ENCODE measurements at regions not wholly inside any gene's neighbourhood (a gene's known extent, or its start where the extent isn't known, plus 50 kb on each side); places are given as distances from the start of the nearest gene placed in this dataset.

- Histone ChIP-seq H3K9me3 (replicated peaks; ENCODE audit: control insufficient read depth, insufficient read depth, low read length) (no peaks in the 10 kb centered on the region), H3K9me1 (replicated peaks; ENCODE audit: control insufficient read depth, extremely low read depth, insufficient read depth, low read length) (no peaks in the 10 kb centered on the region), H3K4me3 (replicated peaks in 1 of 3; ENCODE audit: insufficient read depth in 1 of 3, low read depth in 1 of 3, low read length in 3 of 3) (no peak overlapping the region), H3K79me2 (ENCODE audit: control insufficient read depth, insufficient read depth, low read length) (no peaks in the 10 kb centered on the region), H4K20me1 (replicated peaks; ENCODE audit: control insufficient read depth, extremely low read depth, insufficient read depth, low read length) (no peaks in the 10 kb centered on the region), H2AFZ (ENCODE audit: low read depth, low read length) (no peak overlapping the region), H3K9ac (replicated peaks; ENCODE audit: extremely low read depth, insufficient read depth, low read length) (no peak overlapping the region), H3K36me3 (ENCODE audit: control insufficient read depth in 2 of 2, extremely low read depth in 1 of 2, insufficient read depth in 2 of 2, low read length in 2 of 2) (no peaks in the 10 kb centered on the region), H3K4me2 (ENCODE audit: insufficient read depth, low read length) (no peak overlapping the region), H3K27me3 (ENCODE audit: control insufficient read depth in 2 of 2, insufficient read depth in 2 of 2, low read length in 2 of 2) (no peaks in the 10 kb centered on the region), H3K4me1 (ENCODE audit: control insufficient read depth, extremely low read depth, insufficient read depth, low read length) (no peaks in the 10 kb centered on the region), H3K27ac (ENCODE audit: insufficient read depth, low read depth, low read length) (no peak overlapping the region)
- intact Hi-C loops (cut with micrococcal nuclease) = no loop called here
- no TSS peak for BruUV-seq (replicated peaks)
- DNase-seq (ENCODE audit: low read depth, low spot score) = no peak
- no peak for FAIRE-seq
- dilution Hi-C loops (cut with MboI; ENCODE audit: extremely low pct_ligation_motif_present, low sequenced_read_pairs) = no loop called here
- POLR2A ChIA-PET = no interaction called here
- TF ChIP-seq JUN (IDR thresholded peaks at IDR 0.05; ENCODE audit: borderline replicate concordance, insufficient read depth, insufficient read length, low read depth) (no peak), CTCF (IDR thresholded peaks at IDR 0.05; ENCODE audit: extremely low read depth in 1 of 2, insufficient read depth in 1 of 2, low read depth in 1 of 2, low read length in 2 of 2) (no peak), POLR2A (IDR thresholded peaks at IDR 0.05; ENCODE audit: low read depth, low read length) (no peak), MYC (IDR thresholded peaks at IDR 0.05; ENCODE audit: low read depth, low read length) (no peak), MAX (IDR thresholded peaks at IDR 0.05; ENCODE audit: insufficient read depth, insufficient read length) (no peak)
- CTCF ChIA-PET = interaction anchor here (0.7 kb wide), 2 partner anchors 10 to 257 kb away, joined by 3 read pairs; no protein-coding TSS in a partner anchor
Measured at GRCh38 chr18:57864615-57865121, 61.6 kb upstream of the ATP8B1 start.

- Histone ChIP-seq H3K4me3 (replicated peaks in 1 of 3; ENCODE audit: insufficient read depth in 1 of 3, low read depth in 1 of 3, low read length in 3 of 3) (no peak overlapping the region), H4K20me1 (replicated peaks; ENCODE audit: control insufficient read depth, extremely low read depth, insufficient read depth, low read length) (no peaks in the 10 kb centered on the region), H3K9me3 (replicated peaks; ENCODE audit: control insufficient read depth, insufficient read depth, low read length) (no peaks in the 10 kb centered on the region), H3K79me2 (ENCODE audit: control insufficient read depth, insufficient read depth, low read length) (no peaks in the 10 kb centered on the region), H3K36me3 (ENCODE audit: control insufficient read depth in 2 of 2, extremely low read depth in 1 of 2, insufficient read depth in 2 of 2, low read length in 2 of 2) (no peaks in the 10 kb centered on the region), H3K27me3 (ENCODE audit: control insufficient read depth in 2 of 2, insufficient read depth in 2 of 2, low read length in 2 of 2) (no peaks in the 10 kb centered on the region), H3K9ac (replicated peaks; ENCODE audit: extremely low read depth, insufficient read depth, low read length) (no peak overlapping the region), H3K9me1 (replicated peaks; ENCODE audit: control insufficient read depth, extremely low read depth, insufficient read depth, low read length) (no peaks in the 10 kb centered on the region), H2AFZ (ENCODE audit: low read depth, low read length) (no peak overlapping the region), H3K27ac (ENCODE audit: insufficient read depth, low read depth, low read length) (no peak overlapping the region), H3K4me1 (ENCODE audit: control insufficient read depth, extremely low read depth, insufficient read depth, low read length) (no peaks in the 10 kb centered on the region), H3K4me2 (ENCODE audit: insufficient read depth, low read length) (no peak overlapping the region)
- FAIRE-seq (no peak), DNase-seq (ENCODE audit: low read depth, low spot score) (no peak)
- intact Hi-C loops (cut with micrococcal nuclease) (no loop called here), dilution Hi-C loops (cut with MboI; ENCODE audit: extremely low pct_ligation_motif_present, low sequenced_read_pairs) (no loop called here)
- ChIA-PET CTCF (no interaction called here), POLR2A (no interaction called here)
- TF ChIP-seq JUN (IDR thresholded peaks at IDR 0.05; ENCODE audit: borderline replicate concordance, insufficient read depth, insufficient read length, low read depth) (no peak), GATA2 (IDR thresholded peaks at IDR 0.05; ENCODE audit: insufficient read depth, insufficient read length, low read depth, low read length) (no peak), MYC (IDR thresholded peaks at IDR 0.05; ENCODE audit: low read depth, low read length) (no peak), FOS (IDR thresholded peaks at IDR 0.05; ENCODE audit: borderline replicate concordance, insufficient read depth, low read length) (no peak), CTCF (IDR thresholded peaks at IDR 0.05; ENCODE audit: extremely low read depth in 1 of 2, insufficient read depth in 1 of 2, low read depth in 1 of 2, low read length in 2 of 2) (no peak), EZH2 (IDR thresholded peaks at IDR 0.05; ENCODE audit: borderline replicate concordance, low read depth, low read length, severe bottlenecking) (no peak), MAX (IDR thresholded peaks at IDR 0.05; ENCODE audit: insufficient read depth, insufficient read length) (no peak), POLR2AphosphoS5 (IDR thresholded peaks at IDR 0.05; ENCODE audit: insufficient read depth, low read depth, low read length) (no peak), POLR2A (IDR thresholded peaks at IDR 0.05; ENCODE audit: low read depth, low read length) (no peak)
- no TSS peak for BruUV-seq (replicated peaks)
Measured at GRCh38 chr18:57863706-57864105, 60.6 kb upstream of the ATP8B1 start.

Measured in endothelial cell of umbilical vein (primary cell).